H1 (cell line): ENCODE measurements at regions not wholly inside any gene's neighbourhood (a gene's known extent, or its start where the extent isn't known, plus 50 kb on each side); places are given as distances from the start of the nearest gene placed in this dataset.

ENCODE experiments used
- CTCF ChIA-PET: fragments of 300-600 bp; sonication (Branson Sonifier 250); formaldehyde crosslinking; loops from one replicate; lab custom pipeline; 2021; ENCODE audit not compliant: partially characterized antibody; lab: Charles Lee
- POLR2A ChIA-PET: fragments of 300-600 bp; sonication (Branson Sonifier 250); formaldehyde crosslinking; loops from one replicate; lab custom pipeline; 2021; ENCODE audit warnings: inconsistent platforms; ENCODE audit not compliant: partially characterized antibody; lab: Charles Lee
- DNase-seq, 2 experiments: peaks; one replicate each; pipeline versions ENCODE4 v3.0.0 to v3.0.0-alpha.2; 2010 to 2022; ENCODE audit warnings: low spot score in 2 of 2, low read depth in 1 of 2, mixed read lengths in 1 of 2
- FAIRE-seq: peaks from 2 replicates; lab custom pipeline; 2011; peaks lifted over from hg19 to GRCh38; lab: Jason Lieb, UNC
- H2AFZ ChIP-seq: 2 replicates; pipeline ENCODE4 v1.8.1; 2012; ENCODE audit warnings: low read length, inconsistent platforms
- H2AK5ac ChIP-seq: 2 replicates; pipeline ENCODE4 v1.6.1; 2013; ENCODE audit warnings: low read depth, low read length
- H2BK120ac ChIP-seq: replicated peaks from 2 replicates; pipeline ENCODE3; 2013; ENCODE audit warnings: low read depth, low read length, inconsistent platforms
- H2BK12ac ChIP-seq: 2 replicates; pipeline ENCODE4 v1.6.1; 2013; ENCODE audit warnings: low read depth, low read length
- H2BK15ac ChIP-seq: 2 replicates; pipeline ENCODE4 v1.6.1; 2013; ENCODE audit warnings: low read length
- H2BK20ac ChIP-seq: 2 replicates; pipeline ENCODE4 v1.6.1; 2013; ENCODE audit warnings: low read length
- H2BK5ac ChIP-seq: 2 replicates; pipeline ENCODE4 v1.6.1; 2013; ENCODE audit warnings: low read depth, low read length
- H3K14ac ChIP-seq: 2 replicates; pipeline ENCODE4 v1.6.1; 2013; ENCODE audit warnings: inconsistent platforms; ENCODE audit not compliant: insufficient read length
- H3K18ac ChIP-seq: 2 replicates; pipeline ENCODE4 v1.6.1; 2013; ENCODE audit warnings: low read length; ENCODE audit errors: extremely low read depth
- H3K23ac ChIP-seq: 2 replicates; pipeline ENCODE4 v1.6.1; 2013; ENCODE audit warnings: inconsistent platforms; ENCODE audit not compliant: insufficient read length
- H3K23me2 ChIP-seq: 2 replicates; pipeline ENCODE4 v1.6.1; 2013; ENCODE audit warnings: low read depth, low read length
- H3K27ac ChIP-seq: 2 replicates; pipeline ENCODE4 v1.6.1; 2011; ENCODE audit warnings: low read depth, low read length, inconsistent platforms
- H3K27me3 ChIP-seq, 4 experiments: replicated peaks in 1 of 4; 1 replicate in 1 of 4; 2 replicates in 3 of 4; pipeline versions ENCODE4 v1.6.1 to v1.8.1; 2011 to 2013; ENCODE audit warnings: low read length in 3 of 4, mild to moderate bottlenecking in 3 of 4, inconsistent platforms in 2 of 4, mixed read lengths in 2 of 4, moderate library complexity in 1 of 4; ENCODE audit not compliant: control insufficient read depth in 3 of 4, insufficient read depth in 3 of 4; ENCODE audit errors: extremely low read depth in 1 of 4
- H3K36me3 ChIP-seq, 4 experiments: 2 replicates each; pipeline versions ENCODE4 v1.6.1 to v1.8.1; 2011 to 2013; ENCODE audit warnings: mild to moderate bottlenecking in 4 of 4, low read length in 3 of 4, moderate library complexity in 2 of 4, control low read depth in 1 of 4, inconsistent platforms in 1 of 4; ENCODE audit not compliant: insufficient read depth in 4 of 4, control insufficient read depth in 2 of 4
- H3K4ac ChIP-seq: replicated peaks from 2 replicates; pipeline ENCODE3; 2013; ENCODE audit warnings: low read length, low read depth, mixed read lengths, inconsistent platforms; ENCODE audit not compliant: insufficient read length
- H3K4me1 ChIP-seq, 4 experiments: replicated peaks in 1 of 4; 1 replicate in 1 of 4; 2 replicates in 3 of 4; pipeline versions ENCODE4 v1.6.1 to v1.8.1; 2011 to 2013; ENCODE audit warnings: low read length in 3 of 4, inconsistent platforms in 2 of 4, mixed read lengths in 1 of 4; ENCODE audit not compliant: insufficient read depth in 4 of 4, control insufficient read depth in 3 of 4
- H3K4me2 ChIP-seq, 2 experiments: 2 replicates each; pipeline versions ENCODE4 v1.6.1 to v1.8.1; 2011 to 2013; ENCODE audit warnings: low read depth in 2 of 2, low read length in 2 of 2, control low read depth in 1 of 2, inconsistent platforms in 1 of 2, mild to moderate bottlenecking in 1 of 2; ENCODE audit not compliant: insufficient read depth in 1 of 2
- H3K4me3 ChIP-seq, 4 experiments: fragments of 200-600, 300-600 bp in 1 of 4; sonication (generic), shearing (Covaris generic), sonication (Bioruptor Twin) in 1 of 4; 2 replicates each; pipeline versions ENCODE4 v1.5.1 to v1.8.1; 2011 to 2016; ENCODE audit warnings: low read length in 4 of 4, low read depth in 3 of 4, control low read depth in 2 of 4, inconsistent platforms in 2 of 4, mild to moderate bottlenecking in 2 of 4, mixed read lengths in 1 of 4, moderate library complexity in 1 of 4; ENCODE audit not compliant: insufficient read depth in 2 of 4; ENCODE audit errors: extremely low read depth in 1 of 4
- H3K56ac ChIP-seq: replicated peaks from 2 replicates; pipeline ENCODE3; 2013; ENCODE audit warnings: low read depth, mild to moderate bottlenecking, mixed read lengths, low read length, inconsistent platforms; ENCODE audit not compliant: insufficient read length
- H3K79me1 ChIP-seq: 2 replicates; pipeline ENCODE4 v1.6.1; 2013; ENCODE audit warnings: low read depth, low read length, control low read depth
- H3K79me2 ChIP-seq, 2 experiments: 2 replicates each; pipeline versions ENCODE4 v1.6.1 to v1.8.1; 2012 to 2013; ENCODE audit warnings: low read length in 2 of 2, mild to moderate bottlenecking in 2 of 2, inconsistent platforms in 1 of 2; ENCODE audit not compliant: insufficient read depth in 2 of 2, control insufficient read depth in 1 of 2
- H3K9ac ChIP-seq, 4 experiments: replicated peaks in 1 of 4; 1 replicate in 1 of 4; 2 replicates in 3 of 4; pipeline versions ENCODE4 v1.6.1 to v1.8.1; 2011 to 2013; ENCODE audit warnings: low read depth in 3 of 4, low read length in 3 of 4, control low read depth in 2 of 4, mild to moderate bottlenecking in 2 of 4, moderate library complexity in 2 of 4, inconsistent platforms in 1 of 4; ENCODE audit errors: extremely low read depth in 1 of 4
- H3K9me3 ChIP-seq, 2 experiments: 2 replicates each; pipeline versions ENCODE4 v1.6.1 to v1.8.1; 2012 to 2013; ENCODE audit warnings: mild to moderate bottlenecking in 2 of 2, moderate library complexity in 2 of 2, control low read depth in 1 of 2, inconsistent platforms in 1 of 2, low read depth in 1 of 2, low read length in 1 of 2, mixed read lengths in 1 of 2; ENCODE audit not compliant: insufficient read depth in 2 of 2
- H4K20me1 ChIP-seq, 2 experiments: replicated peaks in 1 of 2; 2 replicates each; pipeline versions ENCODE3 to v1.8.1; 2011 to 2013; ENCODE audit warnings: inconsistent platforms in 2 of 2, low read length in 2 of 2, mild to moderate bottlenecking in 1 of 2; ENCODE audit not compliant: insufficient read depth in 2 of 2, control insufficient read depth in 1 of 2
- H4K5ac ChIP-seq: 2 replicates; pipeline ENCODE4 v1.6.1; 2013; ENCODE audit warnings: low read length, low read depth, mixed read lengths, inconsistent platforms; ENCODE audit not compliant: insufficient read length
- H4K8ac ChIP-seq: 2 replicates; pipeline ENCODE4 v1.8.0; 2013; ENCODE audit warnings: mild to moderate bottlenecking, moderate library complexity, low read length, inconsistent platforms; ENCODE audit not compliant: insufficient read depth; ENCODE audit errors: extremely low read depth
- H4K91ac ChIP-seq: replicated peaks from 2 replicates; pipeline ENCODE3; 2013; ENCODE audit warnings: low read length, mixed read lengths, inconsistent platforms; ENCODE audit not compliant: insufficient read length
- CBX5 ChIP-seq: fragments of 300-800, 300-1000 bp; sonication (generic); IDR thresholded peaks from 2 replicates; pipeline ENCODE4 v1.7.1; 2016; ENCODE audit warnings: antibody characterized with exemption, low read length, low read depth
- GTF2F1 ChIP-seq: IDR thresholded peaks from 2 replicates; pipeline ENCODE4 v1.6.1; 2012; ENCODE audit warnings: low read depth, low read length, improper control_type of control experiment, borderline replicate concordance
- HDAC6 ChIP-seq: IDR thresholded peaks from one replicate; pipeline ENCODE4 v1.7.1; 2012; ENCODE audit warnings: low read depth, mild to moderate bottlenecking, inconsistent platforms, low read length, moderate library complexity
- RAD21 ChIP-seq, 2 experiments: IDR thresholded peaks in 1 of 2; conservative IDR thresholded peaks in 1 of 2; 2 replicates each; pipeline ENCODE4 v1.6.1; 2011; ENCODE audit warnings: low read depth in 2 of 2, low read length in 2 of 2, improper control_type of control experiment in 1 of 2, inconsistent platforms in 1 of 2, mild to moderate bottlenecking in 1 of 2, moderate library complexity in 1 of 2
- RBBP5 ChIP-seq: IDR thresholded peaks from 2 replicates; pipeline ENCODE4 v1.7.1; 2012; ENCODE audit warnings: low read depth, mild to moderate bottlenecking, inconsistent platforms, low read length, moderate library complexity, borderline replicate concordance
- SIRT6 ChIP-seq: IDR thresholded peaks from one replicate; pipeline ENCODE4 v1.7.1; 2012; ENCODE audit warnings: low read length, inconsistent platforms
- SRF ChIP-seq: IDR thresholded peaks from 2 replicates; pipeline ENCODE4 v1.6.1; 2011; ENCODE audit warnings: mild to moderate bottlenecking, low read depth, low read length, moderate library complexity
- WGBS, 2 experiments: shearing (Covaris generic) in 1 of 2; methylation state at CpG; one replicate each; pipeline versions ENCODE4 v1.1.6 to v1.1.7; 2013 to 2015; ENCODE audit warnings: low lambda C conversion rate in 2 of 2, mixed read lengths in 2 of 2, inconsistent platforms in 1 of 2, low coverage in 1 of 2, missing lambda C conversion rate in 1 of 2; ENCODE audit not compliant: insufficient replicate concordance in 2 of 2, insufficient coverage in 1 of 2, insufficient read length in 1 of 2; ENCODE audit errors: extremely low coverage in 1 of 2, missing lambda C conversion rate in 1 of 2; 5-methylcytosine and 5-hydroxymethylcytosine counted together

DNA sequence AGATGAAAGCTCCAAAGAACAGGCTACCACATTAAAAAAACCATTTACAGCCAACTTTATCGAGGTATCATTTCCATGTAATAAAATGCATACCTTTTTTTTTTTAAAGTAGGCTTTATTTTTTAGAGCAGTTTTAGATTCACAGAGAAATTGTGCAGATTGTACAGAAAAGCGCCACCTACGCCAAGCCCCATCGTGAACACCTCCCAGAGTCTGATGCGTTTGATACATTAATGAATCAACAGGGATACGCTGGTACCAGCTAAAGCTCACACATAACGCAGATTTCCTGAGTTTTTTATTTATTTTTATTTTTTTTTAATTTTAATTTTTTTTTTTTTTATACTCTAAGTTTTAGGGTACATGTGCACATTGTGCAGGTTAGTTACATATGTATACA lies 129.9 kb downstream of the KIF26A start:
- Histone ChIP-seq H3K4me1 (peaks cover 0 to 4% (median 1%) of the 10 kb centered on the region in 4 experiments; a peak in 2 of 7 replicates), H2BK120ac (no peak overlapping the region), H3K36me3 (no peaks in the 10 kb centered on the region), H3K9me3 (no peaks in the 10 kb centered on the region), H4K20me1 (peaks cover 0 to 2% of the 10 kb centered on the region in 2 experiments), H2BK5ac (no peak overlapping the region), H4K91ac (no peak overlapping the region), H3K23ac (no peak overlapping the region), H2BK15ac (no peak overlapping the region), H3K4me3 (no peak overlapping the region), H3K23me2 (no peaks in the 10 kb centered on the region), H3K9ac (no peak overlapping the region), H3K27ac (no peak overlapping the region), H3K4ac (no peak overlapping the region), H3K79me1 (no peaks in the 10 kb centered on the region), H3K18ac (no peak overlapping the region), H2BK12ac (no peak overlapping the region), H3K4me2 (no peak overlapping the region), H4K5ac (no peak overlapping the region), H3K27me3 (no peaks in the 10 kb centered on the region), H3K14ac (no peak overlapping the region), H2BK20ac (no peak overlapping the region), H4K8ac (no peak overlapping the region), H3K56ac (no peak overlapping the region), H3K79me2 (no peaks in the 10 kb centered on the region), H2AFZ (no peak overlapping the region), H2AK5ac (no peak overlapping the region)
- CTCF ChIA-PET = interaction anchor here (0.7 to 1.2 kb wide), 2 partner anchors 17 to 44 kb away, joined by 3 to 6 read pairs; no protein-coding TSS in a partner anchor
- DNase-seq = no peak
- WGBS, 2 experiments = 95% methylated on average over 7 of the region's 7 CpGs; no CpG with 5 or more reads in 1 of the 2 experiments
- no peak for FAIRE-seq
- POLR2A ChIA-PET = interaction anchor here (0.6 kb wide), 1 partner anchor 365 kb away, joined by 3 read pairs; no protein-coding TSS in a partner anchor
- TF ChIP-seq RBBP5 (no peak), SRF (no peak), SIRT6 (no peak), RAD21 (IDR thresholded peaks at IDR 0.05 in 1 of 2, conservative IDR thresholded peaks at IDR 0.05 in 1 of 2; ENCODE audit: low read depth in 2 of 2, low read length in 2 of 2) (no peak), CBX5 (no peak), HDAC6 (no peak), GTF2F1 (no peak)
